IgD-negative memory B cell (primary cell): ENCODE measurements at regions not wholly inside any gene's neighbourhood (a gene's known extent, or its start where the extent isn't known, plus 50 kb on each side); places are given as distances from the start of the nearest gene placed in this dataset.

Experiments used
- H3K27ac Mint-ChIP-seq, 3 donors: one replicate each; pipeline ENCODE4 v1.8.0; 2020 to 2022; ENCODE audit warnings: mild to moderate bottlenecking in 3 of 3, mixed read lengths in 3 of 3, moderate library complexity in 1 of 3
- H3K27me3 Mint-ChIP-seq: one replicate; pipeline ENCODE4 v1.8.0; 2021; ENCODE audit warnings: mixed read lengths
- H3K36me3 Mint-ChIP-seq: one replicate; pipeline ENCODE4 v1.8.0; 2020; ENCODE audit warnings: mild to moderate bottlenecking, mixed read lengths
- H3K4me1 Mint-ChIP-seq, 3 donors: one replicate each; pipeline ENCODE4 v1.8.0; 2020 to 2022; ENCODE audit warnings: mixed read lengths in 3 of 3, mild to moderate bottlenecking in 1 of 3
- H3K4me3 Mint-ChIP-seq, 4 donors: one replicate each; pipeline ENCODE4 v1.8.0; 2020 to 2022; ENCODE audit warnings: mild to moderate bottlenecking in 4 of 4, mixed read lengths in 4 of 4, moderate library complexity in 3 of 4
- H3K9me3 Mint-ChIP-seq, 3 donors: one replicate each; pipeline ENCODE4 v1.8.0; 2020 to 2021; ENCODE audit warnings: mixed read lengths in 3 of 3, mild to moderate bottlenecking in 1 of 3

DNA sequence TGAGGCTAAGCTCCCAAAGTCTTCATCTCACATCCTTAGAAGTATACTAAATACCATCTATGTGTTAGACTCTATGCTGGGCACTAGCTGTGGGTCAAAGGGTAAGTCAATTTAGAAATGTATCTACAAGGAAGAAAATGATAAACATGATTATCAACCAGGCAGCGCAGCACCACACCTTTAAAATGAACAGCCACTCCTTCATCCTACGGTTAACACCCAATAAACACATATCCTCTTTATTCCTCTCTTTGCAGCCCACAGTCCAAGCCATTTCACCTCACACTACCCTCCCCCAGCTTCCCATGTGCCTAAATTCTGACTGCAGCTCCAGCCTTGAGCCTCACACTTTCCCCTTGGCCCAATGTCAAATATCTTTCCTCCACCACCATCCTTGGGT is 362.6 kb downstream of the FGFR2 start:
- Mint-ChIP-seq H3K27me3 (no peaks in the 10 kb centered on the region), H3K9me3 (peaks cover 2 to 11% (median 10%) of the 10 kb centered on the region in 3 donors), H3K27ac (no peak overlapping the region), H3K4me3 (no peak overlapping the region), H3K4me1 (no peaks in the 10 kb centered on the region), H3K36me3 (peaks cover 2% of the 10 kb centered on the region)

DNA sequence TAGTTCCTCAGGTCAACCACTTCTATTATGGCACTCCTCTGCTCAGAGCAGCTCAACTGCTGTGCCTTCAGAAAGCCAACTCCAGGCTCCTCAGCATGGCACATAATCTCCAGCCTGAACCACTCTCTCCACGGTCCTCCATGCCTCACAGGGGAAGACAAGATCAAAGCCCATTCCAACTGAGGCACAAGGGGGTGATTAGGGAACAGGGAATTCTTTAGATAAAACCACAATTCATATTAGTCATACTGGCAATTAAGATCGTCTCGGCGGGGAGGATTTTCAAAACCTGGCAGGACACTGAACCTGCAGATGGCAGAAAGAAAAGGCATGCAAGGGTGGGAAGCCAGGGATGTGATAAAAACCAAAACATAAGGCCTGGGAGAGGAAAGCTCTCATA is 361.6 kb downstream of the FGFR2 start:
- H3K27me3 Mint-ChIP-seq = no peaks in the 10 kb centered on the region
- peaks cover 2 to 10% (median 4%) of the 10 kb centered on the region in 3 donors for H3K9me3 Mint-ChIP-seq
- no peak overlapping the region for H3K27ac Mint-ChIP-seq
- no peak overlapping the region for H3K4me3 Mint-ChIP-seq
- H3K36me3 Mint-ChIP-seq = peaks cover 2% of the 10 kb centered on the region
- H3K4me1 Mint-ChIP-seq = no peaks in the 10 kb centered on the region

DNA sequence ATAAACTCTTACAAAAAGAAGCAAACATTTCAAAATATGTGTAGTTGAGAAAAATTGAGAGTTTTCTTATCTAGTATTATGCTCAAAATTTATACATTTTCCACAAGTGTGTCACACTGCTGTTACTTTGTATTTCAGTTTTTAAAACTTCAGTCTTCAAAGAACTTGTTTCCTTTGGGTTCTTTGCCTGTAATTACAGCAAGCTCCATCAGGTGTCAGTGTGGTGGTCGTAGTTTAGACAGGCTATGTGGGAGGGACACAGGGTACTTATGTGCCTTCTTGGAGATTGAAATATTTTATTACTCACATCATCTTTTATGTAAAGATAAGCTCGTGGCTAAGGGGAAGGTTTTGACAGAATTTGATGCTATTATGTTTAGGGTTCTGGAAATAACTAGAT is 360.5 kb downstream of the FGFR2 start:
- Mint-ChIP-seq H3K27ac (no peak overlapping the region), H3K27me3 (no peaks in the 10 kb centered on the region), H3K9me3 (peaks cover 2 to 10% (median 4%) of the 10 kb centered on the region in 3 donors), H3K36me3 (peaks cover 2% of the 10 kb centered on the region), H3K4me3 (no peak overlapping the region), H3K4me1 (no peaks in the 10 kb centered on the region)

DNA sequence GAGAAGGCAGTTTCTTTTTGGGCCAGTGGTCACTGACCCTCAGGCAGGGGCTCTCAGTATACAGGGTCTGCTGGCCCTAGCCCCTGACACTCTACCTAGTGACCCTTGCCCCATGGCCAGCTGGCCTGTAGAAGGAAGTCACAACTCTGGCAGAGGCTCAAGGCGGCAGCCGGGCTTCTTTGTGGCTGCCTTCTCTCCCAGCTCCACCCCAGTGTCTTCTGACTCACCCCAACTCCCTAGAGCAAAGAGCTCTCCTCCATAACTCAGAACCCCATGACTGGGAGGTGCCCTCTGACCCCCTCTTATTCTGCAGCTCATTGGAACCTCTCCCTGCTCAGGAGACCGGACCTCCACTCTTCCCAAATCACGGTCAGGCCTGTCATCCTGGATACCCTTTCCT is 358.2 kb downstream of the FGFR2 start:
- H3K9me3 Mint-ChIP-seq = peaks cover 2 to 8% (median 4%) of the 10 kb centered on the region in 3 donors
- H3K27me3 Mint-ChIP-seq = peaks cover 3% of the 10 kb centered on the region
- H3K36me3 Mint-ChIP-seq = peaks cover 2% of the 10 kb centered on the region

DNA sequence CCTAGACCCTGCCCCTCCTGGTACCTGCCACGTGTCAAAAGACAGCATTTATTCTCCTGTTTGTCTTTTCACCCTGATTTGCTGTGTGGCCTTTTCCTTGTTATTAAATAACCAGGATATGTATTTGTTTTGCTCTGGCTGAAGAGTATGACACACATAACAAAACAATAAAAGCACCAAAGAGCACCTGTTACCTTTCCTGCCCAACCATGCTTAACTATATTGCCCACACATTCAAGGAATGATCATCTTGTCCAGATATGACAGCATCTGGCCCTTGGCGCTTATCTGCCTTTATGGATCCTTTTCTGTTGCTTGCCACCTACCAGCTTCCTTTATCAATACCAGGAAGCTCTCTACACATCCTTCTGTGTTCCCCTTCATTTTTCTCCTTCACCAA is 357.7 kb downstream of the FGFR2 start:
- Mint-ChIP-seq H3K4me3 (no peak overlapping the region), H3K4me1 (no peaks in the 10 kb centered on the region), H3K27ac (no peak overlapping the region), H3K9me3 (peaks cover 2 to 7% (median 4%) of the 10 kb centered on the region in 3 donors), H3K36me3 (peaks cover 2% of the 10 kb centered on the region), H3K27me3 (peaks cover 3% of the 10 kb centered on the region)

More for the DNA sequence above, 358.2 kb downstream of the FGFR2 start:
- Mint-ChIP-seq H3K4me3 (no peak overlapping the region), H3K27ac (no peak overlapping the region), H3K4me1 (no peaks in the 10 kb centered on the region)

DNA sequence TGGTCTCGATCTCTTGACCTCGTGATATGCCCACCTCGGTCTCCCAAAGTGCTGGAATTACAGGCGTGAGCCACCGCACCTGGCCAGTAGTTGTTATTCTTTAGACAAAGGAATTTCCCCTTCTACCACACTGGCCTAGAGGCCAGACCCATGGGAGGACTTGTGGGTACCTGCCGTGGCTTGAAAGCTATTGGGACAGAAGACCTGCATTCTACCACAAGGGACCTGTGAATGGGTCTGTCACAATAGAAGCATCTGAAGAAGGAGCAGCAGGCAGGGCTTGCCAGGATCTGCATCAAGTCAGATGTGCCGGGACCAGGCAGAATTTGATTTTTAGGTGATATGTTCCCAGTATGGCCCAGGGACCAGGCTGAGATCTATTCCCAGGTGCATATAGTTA is 356.9 kb downstream of the FGFR2 start:
- Mint-ChIP-seq H3K4me3 (no peak overlapping the region), H3K27me3 (peaks cover 3% of the 10 kb centered on the region), H3K36me3 (peaks cover 2% of the 10 kb centered on the region), H3K9me3 (peaks cover 0 to 7% (median 4%) of the 10 kb centered on the region in 3 donors), H3K27ac (no peak overlapping the region), H3K4me1 (no peaks in the 10 kb centered on the region)

DNA sequence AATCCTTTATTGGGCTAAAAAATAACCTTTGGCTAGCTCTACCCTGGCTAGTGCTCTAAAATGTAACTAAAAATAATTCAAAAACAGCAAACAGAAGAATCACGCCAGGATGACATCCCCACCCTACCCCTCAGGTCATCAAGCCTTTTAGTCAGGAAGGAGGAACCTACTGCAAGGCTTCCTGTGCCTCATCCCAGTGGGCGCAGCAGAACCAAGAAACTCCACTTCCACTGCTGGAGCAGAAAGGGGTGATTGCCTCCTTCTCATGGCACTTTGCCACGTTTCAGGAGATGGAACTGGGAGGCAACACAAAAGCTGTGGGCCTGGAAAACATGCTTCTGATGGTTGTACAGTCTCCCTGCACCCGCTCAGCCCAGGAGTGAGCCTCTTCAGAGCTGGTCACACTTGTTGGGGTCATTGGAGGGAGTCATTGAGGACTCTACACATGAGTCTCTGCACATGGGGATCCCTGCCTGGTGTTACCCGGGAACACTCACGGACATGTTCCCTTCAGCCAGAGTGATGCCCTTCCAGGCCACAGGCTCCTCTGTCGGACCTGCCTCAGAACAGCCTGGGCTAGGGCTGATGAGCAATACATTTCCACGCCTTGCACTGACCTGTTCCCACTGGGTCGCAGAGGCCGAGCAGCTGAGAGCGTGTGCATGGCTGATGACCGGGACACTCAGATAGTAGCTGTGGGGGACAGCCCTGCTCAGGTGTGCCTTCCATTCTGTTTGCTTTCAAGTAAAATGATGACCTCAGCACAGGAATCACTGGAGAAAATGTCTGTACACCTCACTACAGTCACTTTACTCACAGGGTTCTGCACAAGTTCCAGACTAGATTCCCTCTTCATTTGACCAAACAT is 355.3 kb downstream of the FGFR2 start:
- Mint-ChIP-seq H3K36me3 (no peaks in the 10 kb centered on the region), H3K27me3 (peaks cover 3% of the 10 kb centered on the region), H3K4me3 (peak overlapping the region in 1 of 4 donors; percentile 24), H3K9me3 (peaks cover 0 to 4% (median 4%) of the 10 kb centered on the region in 3 donors), H3K27ac (no peak overlapping the region), H3K4me1 (no peaks in the 10 kb centered on the region)

DNA sequence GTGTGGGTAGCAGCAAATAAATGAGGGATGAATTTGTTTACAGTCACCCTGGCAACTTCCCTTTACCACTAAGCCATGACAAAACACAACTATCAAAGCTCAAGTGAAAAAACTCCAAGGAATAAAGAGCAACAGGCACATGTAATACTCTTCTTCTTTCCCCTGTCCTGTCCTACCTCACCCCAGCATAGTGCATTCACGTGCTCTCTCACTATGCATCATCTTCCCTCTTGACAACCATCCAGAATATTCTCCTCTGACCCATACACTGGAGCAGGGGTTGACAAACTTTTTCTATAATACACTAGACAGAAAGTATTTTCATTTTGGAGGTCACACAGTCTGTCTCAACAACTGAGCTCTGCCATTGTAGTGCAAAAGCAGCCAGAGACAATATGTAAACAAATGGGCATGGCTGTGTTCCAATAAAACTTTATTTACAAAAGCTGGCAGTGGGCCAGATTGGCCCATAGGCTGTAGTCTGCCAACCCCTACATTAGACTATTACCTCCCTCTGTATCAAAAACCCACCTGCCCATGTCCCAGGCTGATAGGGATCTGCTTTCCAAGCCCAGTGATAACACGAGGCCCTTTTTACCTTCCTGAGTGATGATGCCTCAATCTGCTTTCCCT is 354.5 kb downstream of the FGFR2 start:
- H3K36me3 Mint-ChIP-seq = no peaks in the 10 kb centered on the region
- H3K4me1 Mint-ChIP-seq = no peaks in the 10 kb centered on the region
- peaks cover 3% of the 10 kb centered on the region for H3K27me3 Mint-ChIP-seq
- no peak overlapping the region for H3K27ac Mint-ChIP-seq
- peaks cover 0 to 4% (median 1%) of the 10 kb centered on the region in 3 donors for H3K9me3 Mint-ChIP-seq
- peak overlapping the region in 1 of 4 donors; percentile 24 for H3K4me3 Mint-ChIP-seq

DNA sequence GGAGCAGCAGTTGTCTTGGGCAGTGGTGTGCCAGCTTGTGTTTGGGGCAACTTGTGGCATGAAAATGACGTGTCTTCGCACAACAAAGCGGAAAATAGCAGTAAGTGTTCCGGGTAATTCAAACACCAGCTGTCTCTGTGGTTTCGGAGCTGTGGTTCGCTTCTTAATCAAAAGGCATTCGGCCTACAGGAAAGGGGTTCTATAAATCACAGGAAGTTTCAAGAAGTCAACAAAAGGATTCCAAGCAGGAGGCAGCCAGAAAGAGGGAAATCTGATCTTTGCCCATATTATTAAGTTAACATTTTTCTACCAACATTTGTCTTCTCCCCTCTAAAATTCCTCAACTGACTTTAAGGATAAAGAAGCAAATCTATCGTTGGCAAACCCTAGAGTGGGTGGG is 353.4 kb downstream of the FGFR2 start:
- H3K4me3 Mint-ChIP-seq = no peak overlapping the region
- H3K9me3 Mint-ChIP-seq = peaks cover 0 to 4% (median 1%) of the 10 kb centered on the region in 3 donors
- H3K27ac Mint-ChIP-seq = no peak overlapping the region
- no peaks in the 10 kb centered on the region for H3K4me1 Mint-ChIP-seq
- H3K27me3 Mint-ChIP-seq = peaks cover 3% of the 10 kb centered on the region
- no peaks in the 10 kb centered on the region for H3K36me3 Mint-ChIP-seq

DNA sequence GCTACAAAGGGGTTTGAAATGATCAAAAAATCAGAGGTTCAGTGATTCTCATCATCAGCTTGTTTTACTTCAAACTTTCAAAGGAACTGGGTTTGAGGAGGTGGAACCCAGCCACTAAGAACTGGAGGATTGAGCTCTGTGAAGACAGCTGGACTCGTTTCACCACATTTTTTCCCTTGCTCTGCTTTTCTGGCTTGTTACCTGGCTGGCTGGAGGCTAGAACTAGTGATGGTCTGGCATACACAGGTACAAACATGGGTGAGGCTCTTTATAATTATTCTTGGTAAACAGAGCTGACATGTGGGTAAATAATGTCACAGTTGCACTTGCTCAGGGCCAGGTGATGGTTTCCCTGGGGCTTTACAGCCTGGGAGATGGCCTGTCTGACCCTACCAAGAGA is 352.5 kb downstream of the FGFR2 start:
- H3K36me3 Mint-ChIP-seq = no peaks in the 10 kb centered on the region
- H3K4me1 Mint-ChIP-seq = no peaks in the 10 kb centered on the region
- peaks cover 0 to 1% (median 0%) of the 10 kb centered on the region in 3 donors for H3K9me3 Mint-ChIP-seq
- no peak overlapping the region for H3K4me3 Mint-ChIP-seq
- no peak overlapping the region for H3K27ac Mint-ChIP-seq
- peaks cover 3% of the 10 kb centered on the region for H3K27me3 Mint-ChIP-seq

DNA sequence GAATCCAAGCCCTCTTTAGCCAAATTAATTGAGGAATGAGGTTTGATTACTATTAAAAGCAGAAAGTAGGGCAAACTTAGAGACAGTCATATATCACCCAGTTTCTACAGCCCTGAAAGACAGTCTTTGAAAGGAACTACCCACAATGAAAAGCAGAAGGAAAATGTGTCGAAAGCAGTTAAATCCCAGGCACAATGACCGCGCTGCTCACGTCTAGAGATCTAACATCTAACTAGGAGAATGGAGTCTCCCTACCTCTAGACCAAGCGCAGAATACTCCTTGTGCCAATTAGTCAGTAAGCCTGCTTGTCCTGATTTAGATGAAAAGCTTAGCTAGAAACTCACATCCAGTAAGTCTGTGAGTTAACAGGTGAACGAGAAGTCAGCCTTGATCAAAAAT is 350.0 kb downstream of the FGFR2 start:
- H3K4me1 Mint-ChIP-seq = no peaks in the 10 kb centered on the region
- H3K4me3 Mint-ChIP-seq = no peak overlapping the region
- peaks cover 3% of the 10 kb centered on the region for H3K27me3 Mint-ChIP-seq
- peaks cover 0 to 1% (median 0%) of the 10 kb centered on the region in 3 donors for H3K9me3 Mint-ChIP-seq
- no peaks in the 10 kb centered on the region for H3K36me3 Mint-ChIP-seq
- H3K27ac Mint-ChIP-seq = no peak overlapping the region

DNA sequence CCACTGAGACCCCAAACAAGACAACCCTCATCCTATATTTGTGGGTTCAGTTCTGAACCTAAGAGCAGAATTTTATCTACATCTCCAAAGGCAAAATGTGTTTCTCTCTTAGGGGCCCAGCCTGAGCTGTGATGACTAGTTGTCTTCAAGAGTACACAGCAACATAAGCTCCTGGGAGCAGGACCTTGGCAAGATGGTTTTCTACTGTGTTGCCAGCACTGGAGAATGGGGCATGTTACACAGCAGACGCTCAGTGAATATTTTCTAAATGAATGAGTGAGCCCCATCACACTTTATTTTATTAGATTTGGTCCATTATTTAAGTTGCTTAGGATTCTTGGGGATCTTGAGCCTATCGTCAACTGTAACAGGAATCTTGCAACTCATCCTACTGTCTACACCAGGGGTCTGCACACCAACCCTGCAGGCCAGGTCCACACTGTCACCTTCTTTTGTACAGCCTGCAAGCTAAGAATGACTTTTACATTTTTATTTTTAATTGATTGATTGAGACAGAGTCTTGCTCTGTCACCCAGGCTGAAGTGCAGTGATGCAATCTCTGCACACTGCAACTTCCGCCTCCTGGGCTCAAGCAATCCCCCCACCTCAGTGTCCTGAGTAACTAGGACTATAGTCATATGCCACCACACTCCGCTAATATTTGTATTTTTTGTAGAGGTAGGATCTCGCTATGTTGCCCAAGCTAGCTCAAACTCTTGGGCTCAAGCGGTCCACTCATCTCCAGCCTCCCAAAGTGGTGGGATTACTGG is 347.1 kb downstream of the FGFR2 start:
- no peaks in the 10 kb centered on the region for H3K36me3 Mint-ChIP-seq
- peaks cover 0 to 4% (median 0%) of the 10 kb centered on the region in 3 donors for H3K9me3 Mint-ChIP-seq
- no peak overlapping the region for H3K27ac Mint-ChIP-seq
- H3K4me3 Mint-ChIP-seq = no peak overlapping the region
- H3K27me3 Mint-ChIP-seq = no peaks in the 10 kb centered on the region
- no peaks in the 10 kb centered on the region for H3K4me1 Mint-ChIP-seq

DNA sequence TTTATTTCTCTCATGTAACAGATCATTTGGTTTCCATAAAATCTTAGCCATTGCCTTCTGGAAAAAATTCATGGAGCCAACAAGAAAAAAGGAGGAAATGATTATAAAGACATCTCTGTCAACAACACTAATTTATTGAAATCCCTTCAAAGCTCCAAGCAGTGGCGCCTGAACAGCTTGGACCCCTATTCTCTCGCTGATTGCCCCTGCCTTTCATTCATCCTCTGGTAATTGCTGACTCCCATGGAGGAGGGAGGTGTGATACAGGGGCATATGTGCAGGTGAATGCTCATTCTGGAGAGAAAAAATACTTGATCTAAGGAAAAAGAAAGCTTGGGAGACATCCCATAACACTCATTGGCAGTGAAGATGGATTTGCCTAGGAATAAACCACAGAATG is 345.5 kb downstream of the FGFR2 start:
- Mint-ChIP-seq H3K27me3 (no peaks in the 10 kb centered on the region), H3K27ac (no peak overlapping the region), H3K9me3 (peaks cover 0 to 2% (median 0%) of the 10 kb centered on the region in 3 donors), H3K36me3 (no peaks in the 10 kb centered on the region), H3K4me1 (no peaks in the 10 kb centered on the region), H3K4me3 (no peak overlapping the region)

DNA sequence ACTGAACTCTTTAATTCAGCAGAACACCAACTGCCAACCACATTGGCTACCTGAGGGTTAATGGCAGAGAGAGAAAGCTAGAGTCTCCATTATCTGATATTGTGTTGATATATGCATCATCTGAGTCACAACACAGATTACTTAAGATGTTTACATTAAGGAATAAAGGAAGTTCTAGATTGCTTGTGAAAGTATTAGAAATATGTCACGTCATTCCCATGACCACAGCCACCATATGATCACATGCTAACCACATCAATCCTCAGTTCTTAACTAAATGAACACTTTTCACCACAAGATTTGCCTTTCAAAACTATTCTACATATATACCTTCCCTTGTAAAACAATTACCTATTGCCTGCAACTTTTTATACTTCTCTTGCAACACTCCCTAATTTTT is 337.9 kb downstream of the FGFR2 start:
- Mint-ChIP-seq H3K27me3 (no peaks in the 10 kb centered on the region), H3K4me1 (no peaks in the 10 kb centered on the region), H3K27ac (no peak overlapping the region), H3K4me3 (no peak overlapping the region), H3K9me3 (no peaks in the 10 kb centered on the region), H3K36me3 (no peaks in the 10 kb centered on the region)

DNA sequence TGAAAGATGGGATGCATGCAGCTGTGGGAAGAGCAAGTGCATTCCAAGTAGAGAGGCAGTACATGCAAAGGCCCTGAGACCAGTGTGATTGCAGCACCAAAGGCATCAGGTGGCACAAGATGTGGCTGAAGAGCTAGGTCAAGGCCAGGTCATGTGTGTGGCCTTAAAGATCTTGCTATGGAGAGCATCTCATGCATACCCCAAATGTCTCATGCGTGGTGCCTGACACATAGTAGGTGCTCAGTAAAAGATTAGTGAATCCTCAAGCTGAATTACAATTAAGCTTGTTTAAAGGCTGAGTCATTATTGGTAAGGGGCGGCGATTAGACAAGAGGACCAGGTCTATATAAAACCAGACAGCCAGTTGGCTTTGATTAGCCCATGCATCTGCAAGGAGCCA is 336.6 kb downstream of the FGFR2 start:
- Mint-ChIP-seq H3K27ac (no peak overlapping the region), H3K9me3 (no peaks in the 10 kb centered on the region), H3K4me1 (no peaks in the 10 kb centered on the region), H3K4me3 (no peak overlapping the region), H3K36me3 (no peaks in the 10 kb centered on the region), H3K27me3 (no peaks in the 10 kb centered on the region)
